Cerebellar nuclear complex (tissue), 1 donor: ENCODE measurements at regions not wholly inside any gene's neighbourhood (a gene's known extent, or its start where the extent isn't known, plus 50 kb on each side); places are given as distances from the start of the nearest gene placed in this dataset.
"Not testable (repeated sequence)": the region's sequence is repeated elsewhere in the genome, so short reads cannot be mapped to it uniquely, and the experiment has no call there.

Experiments used
- DNase-seq, 2 experiments: peaks; one replicate each; lab custom pipeline; 2025; lab: John Stamatoyannopoulos, UW

GRCh38 chr16:64297863-64298600 is 823.8 kb downstream of the CDH11 start:
- DNase-seq: no peak

GRCh38 chr16:64295466-64295865 is 826.4 kb downstream of the CDH11 start:
- no peak for DNase-seq

GRCh38 chr16:64292953-64293352 is 828.9 kb downstream of the CDH11 start:
- no peak for DNase-seq

- DNase-seq: no peak
These were observed 829.7 kb downstream of the CDH11 start for GRCh38 chr16:64292161-64292560.

GRCh38 chr16:64290461-64290860 is 831.4 kb downstream of the CDH11 start:
- no peak for DNase-seq

- DNase-seq: no peak
These were observed 834.0 kb downstream of the CDH11 start for GRCh38 chr16:64287655-64288528.

GRCh38 chr16:64282181-64282580 is 839.7 kb downstream of the CDH11 start:
- DNase-seq: no peak

GRCh38 chr16:64280317-64280716 is 841.5 kb downstream of the CDH11 start:
- no peak for DNase-seq

GRCh38 chr16:64278196-64278595 is 843.7 kb downstream of the CDH11 start:
- no peak for DNase-seq

- no peak for DNase-seq
These were observed 845.2 kb downstream of the CDH11 start for GRCh38 chr16:64276646-64277045.

GRCh38 chr16:64272028-64272427 is 849.8 kb downstream of the CDH11 start:
- DNase-seq: no peak

GRCh38 chr16:64269756-64270155 is 852.1 kb downstream of the CDH11 start:
- no peak for DNase-seq

GRCh38 chr16:64265756-64266155 is 856.1 kb downstream of the CDH11 start:
- DNase-seq: no peak

- DNase-seq: not testable (repeated sequence)
These were observed 861.0 kb downstream of the CDH11 start for GRCh38 chr16:64260631-64261401.

- DNase-seq: no peak
These were observed 867.2 kb downstream of the CDH11 start for GRCh38 chr16:64254443-64255367.

GRCh38 chr16:64253525-64253924 is 868.3 kb downstream of the CDH11 start:
- no peak for DNase-seq

GRCh38 chr16:64253096-64253495 is 868.8 kb downstream of the CDH11 start:
- DNase-seq: no peak

- DNase-seq: no peak
These were observed 870.1 kb downstream of the CDH11 start for GRCh38 chr16:64251742-64252141.

GRCh38 chr16:64250866-64251265 is 871.0 kb downstream of the CDH11 start:
- no peak for DNase-seq

- no peak for DNase-seq
These were observed 879.4 kb downstream of the CDH11 start for GRCh38 chr16:64242492-64242891.

- no peak for DNase-seq
These were observed 881.3 kb downstream of the CDH11 start for GRCh38 chr16:64240586-64240985.
